GM23338 (cell line): ENCODE measurements at regions not wholly inside any gene's neighbourhood (a gene's known extent, or its start where the extent isn't known, plus 50 kb on each side); places are given as distances from the start of the nearest gene placed in this dataset.

Experiments
- ATAC-seq: fragments of 200-7000 bp; cut with Tn5 transposase; 3 replicates; pipeline ENCODE4 v1.9.1; 2020
- DNase-seq: peaks from one replicate; pipeline ENCODE4 v3.0.0-alpha.2; 2015; ENCODE audit warnings: low spot score
- H2AFZ ChIP-seq: fragments of 200-600 bp; sonication (generic); 2 replicates; pipeline ENCODE4 v1.8.0; 2016; ENCODE audit warnings: antibody characterized with exemption, mild to moderate bottlenecking, moderate library complexity
- H3F3A ChIP-seq: fragments of 200-600 bp; sonication (generic); replicated peaks from 2 replicates; pipeline ENCODE4 v1.8.0; 2017; ENCODE audit warnings: antibody characterized with exemption, mixed run types, low read depth
- H3K27ac ChIP-seq: fragments of 200-600 bp; sonication (generic); 2 replicates; pipeline ENCODE4 v1.6.1; 2016; ENCODE audit warnings: low read depth
- H3K27me3 ChIP-seq: fragments of 200-600 bp; sonication (generic); 2 replicates; pipeline ENCODE4 v1.8.0; 2016; ENCODE audit warnings: mild to moderate bottlenecking, mixed run types, moderate library complexity; ENCODE audit not compliant: insufficient read depth
- H3K36me3 ChIP-seq: fragments of 200-600 bp; sonication (generic); 2 replicates; pipeline ENCODE4 v1.8.0; 2016; ENCODE audit warnings: mild to moderate bottlenecking; ENCODE audit not compliant: insufficient read depth
- H3K4me1 ChIP-seq: fragments of 200-600 bp; sonication (generic); 2 replicates; pipeline ENCODE4 v1.8.0; 2016; ENCODE audit warnings: mild to moderate bottlenecking, moderate library complexity; ENCODE audit not compliant: insufficient read depth
- H3K4me2 ChIP-seq: fragments of 200-600 bp; sonication (generic); 2 replicates; pipeline ENCODE4 v1.7.1; 2017; ENCODE audit warnings: mixed run types
- H3K4me3 ChIP-seq: fragments of 200-600 bp; sonication (generic); 2 replicates; pipeline ENCODE4 v1.6.1; 2016; ENCODE audit warnings: mixed run types
- H3K79me2 ChIP-seq: fragments of 200-600 bp; sonication (generic); replicated peaks from 2 replicates; pipeline ENCODE4 v1.8.0; 2017; ENCODE audit warnings: mild to moderate bottlenecking; ENCODE audit not compliant: insufficient read depth
- H3K9me2 ChIP-seq: fragments of 200-600 bp; sonication (generic); 2 replicates; pipeline ENCODE4 v1.8.0; 2017; ENCODE audit not compliant: insufficient read depth
- H4K20me1 ChIP-seq: fragments of 200-600 bp; sonication (generic); replicated peaks from 2 replicates; pipeline ENCODE4 v1.8.0; 2017; ENCODE audit warnings: mild to moderate bottlenecking; ENCODE audit not compliant: insufficient read depth
- H3K27ac Mint-ChIP-seq: 2 replicates; pipeline ENCODE4 v1.8.0; 2020; ENCODE audit warnings: inconsistent platforms, mild to moderate bottlenecking, moderate library complexity, mixed read lengths
- H3K27me3 Mint-ChIP-seq: 3 replicates; pipeline ENCODE4 v1.8.0; 2022; ENCODE audit warnings: low read depth, mild to moderate bottlenecking, moderate library complexity, mixed read lengths, inconsistent platforms; ENCODE audit not compliant: insufficient read depth, poor library complexity
- H3K36me3 Mint-ChIP-seq: 3 replicates; pipeline ENCODE4 v1.8.0; 2021; ENCODE audit warnings: low read depth, mild to moderate bottlenecking, inconsistent platforms, moderate library complexity, mixed read lengths
- H3K4me1 Mint-ChIP-seq: 3 replicates; pipeline ENCODE4 v1.8.0; 2020; ENCODE audit warnings: mild to moderate bottlenecking, inconsistent platforms, mixed read lengths
- H3K4me3 Mint-ChIP-seq: 3 replicates; pipeline ENCODE4 v1.8.0; 2021; ENCODE audit warnings: moderate library complexity, mild to moderate bottlenecking, inconsistent platforms, mixed read lengths
- H3K9me3 Mint-ChIP-seq: 3 replicates; pipeline ENCODE4 v1.8.0; 2020; ENCODE audit warnings: moderate library complexity, mild to moderate bottlenecking, inconsistent platforms, mixed read lengths
- CREB1 ChIP-seq: fragments of 250-450 bp; sonication (Bioruptor Pico); IDR thresholded peaks from 2 replicates; pipeline ENCODE4 v1.5.0; 2020; ENCODE audit warnings: low read depth, mild to moderate bottlenecking, moderate library complexity
- EZH2phosphoT487 ChIP-seq: fragments of 200-600 bp; sonication (generic); IDR thresholded peaks from one replicate; pipeline ENCODE4 v1.8.1; 2018; ENCODE audit warnings: antibody characterized with exemption; ENCODE audit not compliant: unreplicated experiment
- POLR2AphosphoS5 ChIP-seq: IDR thresholded peaks from 2 replicates; pipeline ENCODE4 v1.6.1; 2016; ENCODE audit warnings: antibody characterized with exemption, low read depth
- STAT1 ChIP-seq: IDR thresholded peaks from one replicate; pipeline ENCODE4 v1.6.1; 2016; ENCODE audit warnings: antibody characterized with exemption; ENCODE audit not compliant: unreplicated experiment
- ZNF114 ChIP-seq: fragments of 250-450 bp; sonication (Bioruptor Pico); IDR thresholded peaks from 2 replicates; pipeline ENCODE4 v1.5.0; 2020; ENCODE audit warnings: mild to moderate bottlenecking, moderate library complexity
- ZNF331 ChIP-seq: fragments of 250-450 bp; sonication (Bioruptor Pico); IDR thresholded peaks from 2 replicates; pipeline ENCODE4 v1.5.0; 2020; ENCODE audit warnings: low read depth, mild to moderate bottlenecking, moderate library complexity
- ZNF462 ChIP-seq: fragments of 250-450 bp; sonication (Bioruptor Pico); IDR thresholded peaks from 2 replicates; pipeline ENCODE4 v1.5.0; 2020; ENCODE audit warnings: mild to moderate bottlenecking, moderate library complexity
- TF ChIP-seq, protein P1 (sequence below): IDR thresholded peaks from 2 replicates; pipeline ENCODE4 v1.6.1; 2016; ENCODE audit warnings: antibody characterized with exemption

GRCh38 chr6:65798280-65799014 is 91.4 kb upstream of the EYS start:
- H4K20me1 ChIP-seq, result no peaks in the 10 kb centered on the region
- DNase-seq, result no peak
- ATAC-seq, result no peak
- H2AFZ ChIP-seq, result no peak overlapping the region
- no peaks in the 10 kb centered on the region for H3K27me3 ChIP-seq
- no peaks in the 10 kb centered on the region for H3K36me3 ChIP-seq
- H3K9me2 ChIP-seq, result no peaks in the 10 kb centered on the region
- TF ChIP-seq, protein P1, sequence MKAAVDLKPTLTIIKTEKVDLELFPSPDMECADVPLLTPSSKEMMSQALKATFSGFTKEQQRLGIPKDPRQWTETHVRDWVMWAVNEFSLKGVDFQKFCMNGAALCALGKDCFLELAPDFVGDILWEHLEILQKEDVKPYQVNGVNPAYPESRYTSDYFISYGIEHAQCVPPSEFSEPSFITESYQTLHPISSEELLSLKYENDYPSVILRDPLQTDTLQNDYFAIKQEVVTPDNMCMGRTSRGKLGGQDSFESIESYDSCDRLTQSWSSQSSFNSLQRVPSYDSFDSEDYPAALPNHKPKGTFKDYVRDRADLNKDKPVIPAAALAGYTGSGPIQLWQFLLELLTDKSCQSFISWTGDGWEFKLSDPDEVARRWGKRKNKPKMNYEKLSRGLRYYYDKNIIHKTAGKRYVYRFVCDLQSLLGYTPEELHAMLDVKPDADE, result no peak
- TF ChIP-seq EZH2phosphoT487, result no peak
- no peak for TF ChIP-seq POLR2AphosphoS5
- no peaks in the 10 kb centered on the region for H3K4me1 ChIP-seq
- Mint-ChIP-seq H3K27me3 (no peaks in the 10 kb centered on the region), H3K4me1 (no peaks in the 10 kb centered on the region), H3K9me3 (peaks cover 6% of the 10 kb centered on the region; the same call in 2 of the 3 replicates), H3K4me3 (no peak overlapping the region), H3K36me3 (no peaks in the 10 kb centered on the region), H3K27ac (no peak overlapping the region)
- no peak overlapping the region for H3K4me2 ChIP-seq
- H3K4me3 ChIP-seq, result no peak overlapping the region
- no peaks in the 10 kb centered on the region for H3F3A ChIP-seq
- H3K27ac ChIP-seq, result no peak overlapping the region
- no peaks in the 10 kb centered on the region for H3K79me2 ChIP-seq

DNA sequence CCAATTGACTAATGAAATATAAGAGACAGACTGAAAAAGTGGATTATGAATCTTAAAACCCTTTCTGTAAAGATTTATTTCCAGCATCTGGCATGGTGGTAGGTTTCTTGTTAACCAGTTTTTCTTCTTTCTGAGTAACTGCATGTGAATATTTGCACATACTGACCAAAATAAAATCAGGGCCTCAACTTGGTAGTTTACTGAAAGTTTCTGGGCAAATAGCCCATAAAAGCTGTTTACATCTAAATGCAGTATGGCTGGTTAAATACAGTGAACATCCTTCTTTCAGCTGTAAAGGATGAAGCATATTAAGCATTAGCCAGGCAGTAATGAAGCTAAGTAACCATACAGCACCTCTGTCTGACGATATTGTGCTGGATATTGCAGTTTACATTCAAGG is 83.6 kb upstream of the EYS start:
- Histone ChIP-seq H3K4me2 (no peak overlapping the region), H3K4me1 (no peaks in the 10 kb centered on the region), H3K27ac (no peak overlapping the region), H3K27me3 (no peaks in the 10 kb centered on the region), H3K4me3 (no peak overlapping the region), H3K79me2 (no peaks in the 10 kb centered on the region), H3F3A (no peaks in the 10 kb centered on the region), H3K9me2 (peaks cover 6% of the 10 kb centered on the region), H3K36me3 (no peaks in the 10 kb centered on the region), H2AFZ (no peak overlapping the region), H4K20me1 (no peaks in the 10 kb centered on the region)
- peaks cover 24% of the 10 kb centered on the region; the same call in 2 of the 3 replicates for H3K9me3 Mint-ChIP-seq
- H3K27me3 Mint-ChIP-seq, result no peaks in the 10 kb centered on the region
- H3K4me1 Mint-ChIP-seq, result no peaks in the 10 kb centered on the region
- ATAC-seq, result no peak
- no peak for DNase-seq
- no peak overlapping the region for H3K4me3 Mint-ChIP-seq
- no peaks in the 10 kb centered on the region for H3K36me3 Mint-ChIP-seq
- H3K27ac Mint-ChIP-seq, result no peak overlapping the region
- TF ChIP-seq ZNF114 (CRISPR knock-in tag), result no peak
- TF ChIP-seq, protein P1, result no peak
- no peak for TF ChIP-seq CREB1
- no peak for TF ChIP-seq ZNF462
- no peak for TF ChIP-seq ZNF331
- TF ChIP-seq STAT1, result no peak
